ENCODE measurements at regions not wholly inside any gene's neighbourhood (a gene's known extent, or its start where the extent isn't known, plus 50 kb on each side); places are given as distances from the start of the nearest gene placed in this dataset. TPM values are rescaled to one million over a fixed set of nuclear protein-coding genes. Genes with fewer than 3 reads are reported as not detected.
A peak's percentile ranks its signal among the peaks of the same experiment; 100 is the strongest.

- Histone ChIP-seq H3K4me1 (ENCODE audit: control insufficient read depth in 5 of 5, insufficient read depth in 5 of 5, low read length in 5 of 5) (peaks cover 0 to 7% (median 0%) of the 10 kb centered on the region in 5 donors), H3K9ac (ENCODE audit: insufficient read depth in 1 of 2, low read length in 2 of 2) (peak overlapping the region in 1 of 2 donors; percentile 1), H3K27me3 (ENCODE audit: control insufficient read depth in 3 of 3, insufficient read depth in 3 of 3, low read length in 2 of 3) (peaks cover 0 to 2% (median 0%) of the 10 kb centered on the region in 3 donors), H3K9me3 (ENCODE audit: control insufficient read depth in 4 of 4, insufficient read depth in 3 of 4, low read length in 3 of 4) (no peaks in the 10 kb centered on the region), H3K4me3 (no peak overlapping the region), H3K27ac (ENCODE audit: low read depth in 1 of 2, low read length in 1 of 2) (no peak overlapping the region), H3K36me3 (ENCODE audit: control insufficient read depth in 4 of 4, insufficient read depth in 4 of 4, low read length in 4 of 4) (no peaks in the 10 kb centered on the region)
- WGBS, 2 donors, result 48 to 52% methylated on average over 6 of the region's 6 CpGs
- DNase-seq, result no peak
- no peak for ATAC-seq (ENCODE audit: insufficient read depth, low FRiP score)
- TF ChIP-seq CTCF (IDR thresholded peaks at IDR 0.05; ENCODE audit: control extremely low read depth, extremely low read depth), result no peak
These were observed 50.9 kb upstream of the NR5A2 start for GRCh38 chr1:199976496-199977144.

Small RNA genes in the stretch of these regions (small RNA-seq; reads per million reads assigned to genes)
- gene MIR181A1 (ENCODE audit: low replicate concordance), result 106 reads per million, percentile 98 among the genes with 10 or more reads in this experiment
- 4.3 reads per million, percentile 94 among the genes with 10 or more reads in this experiment for gene MIR181B1 (ENCODE audit: low replicate concordance)
- gene RNU6-778P (ENCODE audit: low replicate concordance), result not detected

Measured in lung (tissue), 12 donors.